Left ventricle myocardium inferior (tissue), 1 donor: ENCODE measurements at regions not wholly inside any gene's neighbourhood (a gene's known extent, or its start where the extent isn't known, plus 50 kb on each side); places are given as distances from the start of the nearest gene placed in this dataset.

Source experiments
- DNase-seq: peaks from one replicate; pipeline ENCODE4 v3.0.0-alpha.2; 2020
- H3K27ac ChIP-seq: fragments of 200-600 bp; replicated peaks from 2 replicates; pipeline ENCODE4 v1.8.0; 2021
- H3K27me3 ChIP-seq: fragments of 200-600 bp; 2 replicates; pipeline ENCODE4 v1.8.0; 2021; ENCODE audit warnings: low read depth
- H3K36me3 ChIP-seq: fragments of 200-600 bp; 2 replicates; pipeline ENCODE4 v1.8.0; 2021
- H3K4me1 ChIP-seq: fragments of 200-600 bp; 2 replicates; pipeline ENCODE4 v1.8.0; 2021
- H3K4me3 ChIP-seq: fragments of 200-600 bp; 2 replicates; pipeline ENCODE4 v1.8.0; 2021; ENCODE audit warnings: mild to moderate bottlenecking, moderate library complexity
- H3K9me3 ChIP-seq: fragments of 200-600 bp; replicated peaks from 2 replicates; pipeline ENCODE4 v1.8.0; 2021
- intact Hi-C: fragments of 100-400 bp; cut with micrococcal nuclease; formaldehyde crosslinking; loops from one replicate; pipeline ENCODE4 v1.11.0; 2022
- TF ChIP-seq, protein P1 (sequence below): fragments of 200-600 bp; IDR thresholded peaks from 2 replicates; pipeline ENCODE4 v1.8.0; 2021; ENCODE audit warnings: antibody characterized with exemption, mild to moderate bottlenecking, borderline replicate concordance
- donor health status: DM: no; HTN: yes; CAD: no; lungs with severe emphysema.

DNA sequence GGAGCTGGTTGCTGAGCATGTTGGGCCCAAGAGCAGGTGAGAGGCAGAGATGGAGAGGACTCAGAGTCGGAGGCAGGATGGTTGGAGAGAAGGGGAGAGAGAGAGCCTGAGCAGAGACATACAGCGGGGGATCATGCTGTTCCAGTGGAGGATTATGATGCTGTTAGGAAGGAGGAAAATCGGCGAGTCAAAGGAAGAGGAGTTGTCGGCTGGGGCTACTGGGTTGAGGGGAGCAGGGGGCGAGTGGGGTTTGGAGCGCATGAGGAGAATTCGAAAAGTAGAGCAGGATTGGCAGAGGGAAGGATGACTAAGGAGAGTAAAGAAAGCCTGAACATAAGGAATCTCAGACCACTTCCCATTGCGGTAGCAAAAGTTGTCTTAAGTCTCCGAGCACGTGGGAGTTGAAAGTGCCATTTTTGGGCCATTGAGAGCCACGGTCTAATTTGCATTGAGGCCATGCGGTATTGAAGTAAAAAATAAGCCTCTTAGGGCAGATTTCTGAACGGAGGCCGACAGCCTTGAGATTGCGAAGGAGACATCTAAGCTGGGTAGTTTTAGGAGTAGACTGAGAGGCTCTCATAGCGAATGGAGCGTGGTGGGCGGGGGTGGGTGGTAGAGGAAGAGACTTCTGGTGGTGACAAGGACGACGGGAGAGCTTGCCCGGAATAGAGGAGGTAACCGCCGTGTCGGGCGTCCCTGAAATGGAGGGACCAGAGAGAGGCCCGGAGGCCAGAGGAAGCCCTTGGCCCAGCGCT is 140.4 kb upstream of the ETV3 start:
- H3K4me3 ChIP-seq = no peak overlapping the region
- H3K9me3 ChIP-seq = no peaks in the 10 kb centered on the region
- no peaks in the 10 kb centered on the region for H3K4me1 ChIP-seq
- TF ChIP-seq, protein P1, sequence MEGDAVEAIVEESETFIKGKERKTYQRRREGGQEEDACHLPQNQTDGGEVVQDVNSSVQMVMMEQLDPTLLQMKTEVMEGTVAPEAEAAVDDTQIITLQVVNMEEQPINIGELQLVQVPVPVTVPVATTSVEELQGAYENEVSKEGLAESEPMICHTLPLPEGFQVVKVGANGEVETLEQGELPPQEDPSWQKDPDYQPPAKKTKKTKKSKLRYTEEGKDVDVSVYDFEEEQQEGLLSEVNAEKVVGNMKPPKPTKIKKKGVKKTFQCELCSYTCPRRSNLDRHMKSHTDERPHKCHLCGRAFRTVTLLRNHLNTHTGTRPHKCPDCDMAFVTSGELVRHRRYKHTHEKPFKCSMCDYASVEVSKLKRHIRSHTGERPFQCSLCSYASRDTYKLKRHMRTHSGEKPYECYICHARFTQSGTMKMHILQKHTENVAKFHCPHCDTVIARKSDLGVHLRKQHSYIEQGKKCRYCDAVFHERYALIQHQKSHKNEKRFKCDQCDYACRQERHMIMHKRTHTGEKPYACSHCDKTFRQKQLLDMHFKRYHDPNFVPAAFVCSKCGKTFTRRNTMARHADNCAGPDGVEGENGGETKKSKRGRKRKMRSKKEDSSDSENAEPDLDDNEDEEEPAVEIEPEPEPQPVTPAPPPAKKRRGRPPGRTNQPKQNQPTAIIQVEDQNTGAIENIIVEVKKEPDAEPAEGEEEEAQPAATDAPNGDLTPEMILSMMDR = no peak
- H3K36me3 ChIP-seq = no peaks in the 10 kb centered on the region
- intact Hi-C loops = no loop called here
- no peak overlapping the region for H3K27ac ChIP-seq
- no peak for DNase-seq
- H3K27me3 ChIP-seq = peaks cover 98% of the 10 kb centered on the region

DNA sequence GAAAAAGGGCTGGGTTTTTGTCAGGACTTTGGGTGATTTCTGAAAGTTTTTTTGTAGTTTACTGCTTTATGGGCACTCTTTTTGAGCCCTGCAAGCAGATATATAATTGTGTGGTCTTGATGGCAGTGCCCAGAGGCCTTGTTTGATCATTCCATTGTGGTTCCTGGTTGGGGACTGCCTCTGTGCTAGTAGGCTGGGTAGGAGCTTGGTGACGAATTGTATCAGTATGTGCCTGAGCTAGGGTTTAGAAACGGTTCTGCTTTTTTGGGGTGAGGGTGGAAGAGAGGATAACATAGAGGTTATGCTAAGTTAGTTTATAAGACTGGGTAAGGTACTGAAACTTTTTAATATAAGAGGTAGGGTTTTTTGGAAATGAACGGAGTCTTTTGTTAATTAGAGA is 139.7 kb upstream of the ETV3 start:
- TF ChIP-seq, protein P1 = no peak
- intact Hi-C loops = no loop called here
- Histone ChIP-seq H3K9me3 (no peaks in the 10 kb centered on the region), H3K27me3 (peaks cover 95% of the 10 kb centered on the region), H3K36me3 (no peaks in the 10 kb centered on the region), H3K4me3 (no peak overlapping the region), H3K27ac (no peak overlapping the region), H3K4me1 (no peaks in the 10 kb centered on the region)
- DNase-seq = no peak

DNA sequence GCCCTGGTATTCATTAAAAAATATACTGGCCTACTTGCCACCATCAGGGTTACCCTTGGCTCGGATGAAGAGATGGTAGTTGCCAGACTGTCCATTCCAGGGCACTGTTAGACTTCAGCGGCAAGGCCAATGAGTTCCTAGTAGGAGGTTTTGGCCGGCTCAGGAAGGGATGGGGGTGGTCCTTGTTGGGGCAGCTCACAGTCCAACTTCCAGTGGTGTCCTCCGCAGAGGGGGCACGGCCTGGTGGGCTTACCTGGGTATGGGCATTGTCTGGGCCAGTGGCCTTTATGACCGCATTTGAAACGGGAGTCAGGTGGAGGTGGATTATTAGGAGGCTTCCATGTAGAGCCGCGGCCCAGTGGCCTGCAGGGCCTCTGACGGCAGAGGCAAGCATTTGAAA is 139.1 kb upstream of the ETV3 start:
- H3K9me3 ChIP-seq = no peaks in the 10 kb centered on the region
- H3K36me3 ChIP-seq = no peaks in the 10 kb centered on the region
- H3K27me3 ChIP-seq = peaks cover 92% of the 10 kb centered on the region
- no peak for DNase-seq
- no peaks in the 10 kb centered on the region for H3K4me1 ChIP-seq
- no peak overlapping the region for H3K4me3 ChIP-seq
- TF ChIP-seq, protein P1 = no peak
- intact Hi-C loops = no loop called here
- no peak overlapping the region for H3K27ac ChIP-seq

DNA sequence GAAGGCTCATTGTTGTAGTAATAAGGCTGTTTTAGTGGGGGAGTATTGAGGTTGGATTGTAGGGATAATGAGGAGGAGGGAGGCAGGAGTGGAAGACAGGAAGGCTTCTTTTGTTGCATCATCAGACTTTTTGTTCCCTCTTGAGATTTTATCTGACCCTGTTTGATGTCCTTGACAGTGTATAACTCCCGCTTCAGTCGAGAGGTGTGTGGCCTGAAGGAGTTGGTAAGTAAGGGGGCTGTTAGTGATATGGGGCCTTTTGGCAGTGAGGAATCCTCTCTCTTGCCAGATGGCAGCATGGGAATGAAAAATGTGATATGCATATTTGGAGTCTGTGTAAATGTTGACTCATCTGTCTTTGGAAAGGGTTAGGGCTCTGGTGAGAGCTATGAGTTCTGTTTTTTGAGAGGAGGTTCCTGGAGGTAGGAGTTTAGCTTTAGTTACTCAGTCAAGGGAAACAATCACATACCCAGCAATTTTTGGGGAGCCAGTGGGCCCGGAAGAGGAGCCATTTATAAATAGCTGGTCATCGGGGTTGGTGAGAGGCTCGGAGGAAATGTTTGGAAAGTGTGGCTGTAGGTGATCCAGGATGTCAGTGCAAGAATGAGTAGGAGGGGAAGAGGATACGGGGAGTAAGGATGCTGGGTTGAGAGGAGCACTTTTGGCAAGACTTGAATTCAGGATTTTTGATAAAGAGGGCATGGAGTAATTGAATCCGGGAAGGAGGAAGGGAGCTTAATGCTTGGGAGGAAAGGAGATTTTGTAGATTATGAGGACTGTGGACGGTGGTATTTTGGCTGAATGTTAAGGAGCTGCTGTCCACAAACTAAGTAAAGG is 136.7 kb upstream of the ETV3 start:
- DNase-seq = no peak
- TF ChIP-seq, protein P1 = no peak
- no peak overlapping the region for H3K27ac ChIP-seq

DNA sequence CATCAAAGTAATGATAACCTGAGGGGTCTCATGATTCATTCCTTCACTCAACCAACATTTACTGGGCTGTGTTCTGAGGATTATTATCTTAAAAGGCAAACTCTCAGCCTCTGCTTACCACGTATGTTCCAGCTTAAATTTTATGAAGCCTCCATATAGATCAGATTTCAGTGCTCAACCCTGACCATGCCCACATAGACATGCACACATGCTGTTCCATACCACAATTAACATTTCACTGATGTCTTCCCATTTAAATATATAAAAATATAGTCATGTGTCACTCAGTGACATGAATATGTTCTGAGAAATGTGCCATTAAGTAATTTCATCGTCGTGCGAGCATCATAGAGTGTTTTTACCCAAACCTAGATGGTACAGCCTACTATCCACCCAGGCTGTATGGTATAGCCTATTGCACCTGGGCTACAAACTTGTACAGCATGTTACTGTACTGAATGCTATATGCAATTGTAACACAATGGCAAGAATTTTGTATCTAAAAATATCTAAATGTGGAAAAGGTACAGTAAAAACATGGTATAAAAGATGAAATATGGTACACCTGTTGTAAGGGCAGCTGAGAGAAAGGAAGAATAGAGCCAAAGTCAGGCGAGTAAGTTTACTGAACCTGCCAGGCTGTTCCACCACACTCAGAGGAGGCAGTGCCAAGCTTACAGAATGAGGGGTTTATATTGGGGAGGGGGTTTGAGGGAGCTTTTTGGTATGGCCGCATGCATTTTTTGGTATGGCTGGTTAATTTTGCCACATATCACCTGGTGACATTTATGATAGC is 134.7 kb upstream of the ETV3 start:
- H3K4me1 ChIP-seq = no peaks in the 10 kb centered on the region
- H3K27ac ChIP-seq = no peak overlapping the region
- no peaks in the 10 kb centered on the region for H3K36me3 ChIP-seq
- peaks cover 72% of the 10 kb centered on the region for H3K27me3 ChIP-seq
- DNase-seq = no peak
- intact Hi-C loops = no loop called here
- TF ChIP-seq, protein P1 = no peak
- no peaks in the 10 kb centered on the region for H3K9me3 ChIP-seq
- H3K4me3 ChIP-seq = no peak overlapping the region

More for the DNA sequence above, 136.7 kb upstream of the ETV3 start:
- H3K4me1 ChIP-seq = no peaks in the 10 kb centered on the region
- H3K36me3 ChIP-seq = no peaks in the 10 kb centered on the region
- no peaks in the 10 kb centered on the region for H3K9me3 ChIP-seq
- peaks cover 74% of the 10 kb centered on the region for H3K27me3 ChIP-seq
- intact Hi-C loops = no loop called here
- H3K4me3 ChIP-seq = no peak overlapping the region
